ENCODE measurements at regions not wholly inside any gene's neighbourhood (a gene's known extent, or its start where the extent isn't known, plus 50 kb on each side); places are given as distances from the start of the nearest gene placed in this dataset.
A peak's percentile ranks its signal among the peaks of the same experiment; 100 is the strongest.

GRCh38 chr6:105982761-105983540 lies 103.2 kb upstream of the PRDM1 start:
- TF ChIP-seq CTCF (IDR thresholded peaks at IDR 0.05): no peak
- peaks cover 35% of the 10 kb centered on the region for H3K27me3 ChIP-seq (ENCODE audit: control insufficient read depth, insufficient read depth, low read length)
- H3K27ac Mint-ChIP-seq: no peak overlapping the region
- ATAC-seq (no peak), DNase-seq (no peak)
- H3K4me1 ChIP-seq (ENCODE audit: control insufficient read depth, insufficient read depth, low read length): peaks cover 21% of the 10 kb centered on the region
- WGBS (ENCODE audit: insufficient coverage): 100% methylated on average over 1 of the region's 2 CpGs
- H3K9me3 Mint-ChIP-seq: no peaks in the 10 kb centered on the region
- no peaks in the 10 kb centered on the region for H3K36me3 ChIP-seq (ENCODE audit: control insufficient read depth, insufficient read depth, low read length)
- H3K9me3 ChIP-seq (ENCODE audit: control insufficient read depth, insufficient read depth, low read length): no peaks in the 10 kb centered on the region
- peaks cover 12 to 16% of the 10 kb centered on the region in 2 donors for H3K4me1 Mint-ChIP-seq
- H3K27ac ChIP-seq (ENCODE audit: low read length): no peak overlapping the region
- H3K27me3 Mint-ChIP-seq (ENCODE audit: low read depth in 2 of 2): peaks cover 59 to 87% of the 10 kb centered on the region in 2 donors
- intact Hi-C loops (cut with micrococcal nuclease): no loop called here
- no peak overlapping the region for H3K4me3 ChIP-seq (ENCODE audit: low read length)
- peaks cover 11% of the 10 kb centered on the region for H3K36me3 Mint-ChIP-seq
- H3K4me3 Mint-ChIP-seq: no peak overlapping the region

GRCh38 chr6:105981888-105982358 lies 104.2 kb upstream of the PRDM1 start:
- no peak for DNase-seq
- Histone ChIP-seq H3K4me3 (ENCODE audit: low read length) (no peak overlapping the region), H3K27ac (ENCODE audit: low read length) (no peak overlapping the region), H3K27me3 (ENCODE audit: control insufficient read depth, insufficient read depth, low read length) (peaks cover 33% of the 10 kb centered on the region), H3K36me3 (ENCODE audit: control insufficient read depth, insufficient read depth, low read length) (no peaks in the 10 kb centered on the region), H3K4me1 (ENCODE audit: control insufficient read depth, insufficient read depth, low read length) (peaks cover 21% of the 10 kb centered on the region), H3K9me3 (ENCODE audit: control insufficient read depth, insufficient read depth, low read length) (no peaks in the 10 kb centered on the region)
- Mint-ChIP-seq H3K4me3 (peak overlapping the region; percentile 59), H3K4me1 (peaks cover 12 to 16% of the 10 kb centered on the region in 2 donors), H3K27ac (no peak overlapping the region), H3K27me3 (ENCODE audit: low read depth in 2 of 2) (peaks cover 56 to 85% of the 10 kb centered on the region in 2 donors), H3K9me3 (no peaks in the 10 kb centered on the region), H3K36me3 (peaks cover 11% of the 10 kb centered on the region)
- 74% methylated on average over 15 of the region's 15 CpGs for WGBS (ENCODE audit: insufficient coverage)
- TF ChIP-seq CTCF (IDR thresholded peaks at IDR 0.05): no peak
- intact Hi-C loops (cut with micrococcal nuclease): no loop called here
- ATAC-seq: no peak

DNA sequence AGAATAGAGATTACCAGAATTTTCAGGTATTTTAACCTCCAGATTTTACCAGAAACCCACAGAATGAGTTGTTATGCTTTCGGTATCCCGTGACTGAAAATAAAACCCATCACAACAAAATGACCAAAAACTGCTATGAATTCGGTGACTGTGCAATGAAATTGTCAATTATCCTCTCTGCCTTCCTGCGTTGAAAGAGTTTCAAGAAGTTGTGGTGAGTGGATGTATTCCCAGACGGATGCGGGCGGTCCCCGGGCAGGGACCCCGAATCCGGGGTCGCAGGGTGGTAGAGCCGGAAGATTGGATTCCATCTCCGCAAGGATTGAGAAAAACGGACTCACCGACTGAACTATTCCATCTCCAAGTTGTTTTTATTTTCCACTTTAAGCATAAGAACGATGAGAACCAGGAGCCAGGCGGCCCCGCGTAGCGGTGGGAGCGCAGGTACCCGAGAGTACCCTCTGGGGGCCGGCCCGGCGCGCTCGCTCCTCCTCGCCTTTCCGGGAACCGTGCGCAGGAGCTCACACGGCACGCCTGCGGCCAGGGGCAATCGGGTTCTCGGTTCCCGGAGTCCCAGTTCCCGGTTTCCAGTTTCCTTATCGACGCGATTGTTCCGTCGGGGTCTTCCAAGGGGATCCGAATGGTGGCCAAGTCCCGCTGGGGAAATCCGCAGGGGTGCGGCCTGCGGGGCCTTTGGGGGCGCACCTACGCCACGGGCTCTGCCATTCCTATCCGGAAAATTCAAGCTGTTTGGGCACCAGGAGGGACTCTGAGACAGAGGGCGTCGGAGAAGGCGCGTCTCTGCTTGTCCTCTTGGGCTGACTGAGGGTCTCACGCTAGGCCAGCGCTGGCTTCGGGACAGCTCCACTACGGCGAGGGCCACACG lies 104.9 kb upstream of the PRDM1 start:
- H3K4me3 ChIP-seq (ENCODE audit: low read length): peak overlapping the region; percentile 22
- peaks cover 12 to 16% of the 10 kb centered on the region in 2 donors for H3K4me1 Mint-ChIP-seq

More for the DNA sequence above, 104.9 kb upstream of the PRDM1 start:
- Histone ChIP-seq H3K9me3 (ENCODE audit: control insufficient read depth, insufficient read depth, low read length) (no peaks in the 10 kb centered on the region), H3K36me3 (ENCODE audit: control insufficient read depth, insufficient read depth, low read length) (no peaks in the 10 kb centered on the region), H3K27me3 (ENCODE audit: control insufficient read depth, insufficient read depth, low read length) (peaks cover 27% of the 10 kb centered on the region), H3K4me1 (ENCODE audit: control insufficient read depth, insufficient read depth, low read length) (peaks cover 19% of the 10 kb centered on the region), H3K27ac (ENCODE audit: low read length) (no peak overlapping the region)
- intact Hi-C loops (cut with micrococcal nuclease): no loop called here
- WGBS (ENCODE audit: insufficient coverage): 11% methylated on average over 62 of the region's 62 CpGs
- ATAC-seq (peak; percentile 56 to 75 (median 64)), DNase-seq (peak in 1 of 2 donors; percentile 57)
- Mint-ChIP-seq H3K36me3 (peaks cover 11% of the 10 kb centered on the region), H3K27ac (no peak overlapping the region), H3K27me3 (ENCODE audit: low read depth in 2 of 2) (peaks cover 57 to 85% of the 10 kb centered on the region in 2 donors), H3K9me3 (no peaks in the 10 kb centered on the region), H3K4me3 (peak overlapping the region; percentile 87)
- no peak for TF ChIP-seq CTCF (IDR thresholded peaks at IDR 0.05)

Measured in natural killer cell (primary cell).